HG03066 (cell line): ENCODE measurements at regions not wholly inside any gene's neighbourhood (a gene's known extent, or its start where the extent isn't known, plus 50 kb on each side); places are given as distances from the start of the nearest gene placed in this dataset.
"Not testable (repeated sequence)": the region's sequence is repeated elsewhere in the genome, so short reads cannot be mapped to it uniquely, and the experiment has no call there.

Source experiments
- ATAC-seq: cut with Tn5 transposase; IDR thresholded peaks from one replicate; pipeline ENCODE4 v1.9.1; 2021; ENCODE audit warnings: low read depth; ENCODE audit not compliant: unreplicated experiment

DNA sequence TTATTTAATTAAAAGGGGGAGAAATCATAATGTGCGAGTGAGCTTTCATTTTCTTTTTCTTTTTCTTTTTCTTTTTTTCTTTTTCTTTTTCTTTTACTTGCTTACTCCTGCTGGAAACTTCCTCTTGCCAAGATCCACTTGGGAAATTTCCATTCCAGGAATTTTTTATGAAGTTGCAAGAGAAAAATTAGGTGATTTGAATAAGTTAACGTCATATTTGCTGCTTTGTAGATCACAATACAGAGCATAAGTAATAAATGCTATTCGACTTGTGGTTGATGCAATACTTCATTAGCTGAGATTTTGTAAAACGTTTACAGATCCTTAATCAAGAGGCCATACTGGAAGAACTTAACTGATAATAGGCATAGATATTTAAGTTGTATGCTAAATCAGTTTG is 354.7 kb upstream of the SMIM21 start:
- ATAC-seq: no peak

GRCh38 chr18:75779910-75780309 is 352.4 kb upstream of the SMIM21 start:
- no peak for ATAC-seq

DNA sequence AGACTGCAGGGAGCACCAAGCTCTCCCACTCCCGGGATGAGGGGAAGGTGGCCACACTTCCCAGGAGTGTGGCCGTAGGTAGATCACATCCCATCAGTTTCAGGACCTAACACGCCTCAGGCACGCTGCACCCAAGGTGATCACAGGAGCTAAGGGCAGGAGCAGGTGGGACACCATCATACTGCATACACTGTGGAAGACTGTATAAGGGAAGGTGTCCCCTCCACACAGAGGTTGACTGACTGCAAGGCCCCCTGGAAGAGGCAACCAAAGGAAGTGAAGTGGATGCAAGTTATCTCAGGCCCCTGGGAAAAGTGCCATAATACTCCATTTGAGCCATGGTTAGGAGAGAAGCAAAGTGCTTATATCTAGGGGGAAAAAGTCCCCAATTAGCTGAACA is 351.9 kb upstream of the SMIM21 start:
- no peak for ATAC-seq

- ATAC-seq: no peak
Observed at GRCh38 chr18:75777630-75778029, 350.1 kb upstream of the SMIM21 start.

DNA sequence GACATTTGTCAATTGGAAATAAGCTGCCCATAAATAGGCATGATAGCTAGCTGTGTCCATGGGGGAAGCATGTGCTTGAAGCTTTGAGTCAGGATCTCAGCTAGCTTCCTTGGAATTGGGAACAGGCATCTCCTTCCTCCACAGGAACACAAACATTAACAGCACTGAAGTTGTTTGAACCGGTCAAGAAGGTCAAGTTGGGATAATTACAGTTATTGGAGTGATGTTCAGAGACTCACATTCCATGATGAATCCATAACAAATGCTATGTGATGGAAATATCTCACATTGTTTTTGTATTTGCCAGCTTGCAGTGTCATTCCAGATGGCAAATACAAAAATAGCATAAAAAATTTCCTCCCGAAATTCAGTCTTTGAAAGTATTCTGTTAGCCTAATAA is 347.6 kb upstream of the SMIM21 start:
- ATAC-seq: no peak

GRCh38 chr18:75773618-75774017 is 346.1 kb upstream of the SMIM21 start:
- ATAC-seq: no peak

GRCh38 chr18:75762758-75763157 is 335.3 kb upstream of the SMIM21 start:
- no peak for ATAC-seq

DNA sequence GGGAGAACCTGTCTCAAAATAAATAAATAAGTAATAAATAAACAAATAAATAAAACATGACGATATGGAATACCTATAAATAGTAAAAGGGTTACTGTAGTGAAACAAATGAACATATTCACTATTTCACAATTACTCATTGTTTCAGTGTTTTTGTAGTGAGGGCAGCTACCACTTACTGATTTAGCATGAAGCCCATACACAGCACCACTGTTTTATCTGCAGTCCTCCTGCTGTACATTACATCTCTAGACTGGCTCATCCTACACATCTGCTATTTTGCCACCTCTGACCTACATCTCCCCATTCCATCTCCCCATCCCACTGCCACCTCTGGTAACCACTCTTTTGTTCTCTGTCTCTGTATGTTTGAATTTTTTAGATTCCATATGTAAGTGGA is 332.7 kb upstream of the SMIM21 start:
- no peak for ATAC-seq

DNA sequence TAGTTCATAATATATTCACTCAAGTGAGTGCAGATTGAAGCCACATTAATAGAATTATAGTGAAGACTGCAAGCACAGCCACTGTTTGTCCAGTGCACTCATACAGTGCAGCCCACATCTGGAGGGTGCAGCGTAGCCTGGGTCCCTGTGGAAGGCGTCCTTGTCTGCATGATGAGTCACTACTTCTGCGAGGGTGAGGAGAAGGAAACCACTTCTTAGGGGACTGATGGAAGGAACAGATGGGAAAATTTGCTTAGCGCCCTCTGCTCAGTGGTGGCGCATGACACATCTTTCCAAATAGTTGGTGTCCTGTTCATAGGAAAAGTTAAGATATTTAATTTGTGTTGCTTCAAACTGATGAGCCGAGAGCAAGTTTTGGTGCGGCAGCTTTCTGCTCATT is 330.4 kb upstream of the SMIM21 start:
- ATAC-seq: no peak

GRCh38 chr18:75754433-75754832 is 326.9 kb upstream of the SMIM21 start:
- ATAC-seq: no peak

- ATAC-seq: no peak
Observed at GRCh38 chr18:75753753-75754152, 326.2 kb upstream of the SMIM21 start.

GRCh38 chr18:75752740-75753263 is 325.3 kb upstream of the SMIM21 start:
- ATAC-seq: no peak

DNA sequence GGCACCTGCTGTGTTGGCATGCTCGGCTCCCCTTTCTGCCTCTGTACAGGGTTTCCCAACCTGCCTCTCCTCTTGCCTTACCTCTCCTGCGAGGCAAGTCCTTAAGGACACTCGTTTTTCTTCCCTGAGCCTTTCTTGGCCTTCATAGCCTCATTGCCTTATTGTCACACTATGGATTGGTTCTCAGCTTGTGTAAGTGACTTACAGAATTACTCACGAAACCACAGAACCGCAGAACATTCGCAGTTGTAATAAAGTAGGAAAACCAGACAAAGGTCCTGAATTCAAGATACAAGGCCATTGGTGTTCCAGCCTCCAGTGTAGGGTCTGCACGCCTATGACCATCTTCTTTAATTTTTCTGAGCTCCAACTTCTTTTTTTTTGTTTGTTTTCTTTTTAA is 317.6 kb upstream of the SMIM21 start:
- ATAC-seq: no peak

DNA sequence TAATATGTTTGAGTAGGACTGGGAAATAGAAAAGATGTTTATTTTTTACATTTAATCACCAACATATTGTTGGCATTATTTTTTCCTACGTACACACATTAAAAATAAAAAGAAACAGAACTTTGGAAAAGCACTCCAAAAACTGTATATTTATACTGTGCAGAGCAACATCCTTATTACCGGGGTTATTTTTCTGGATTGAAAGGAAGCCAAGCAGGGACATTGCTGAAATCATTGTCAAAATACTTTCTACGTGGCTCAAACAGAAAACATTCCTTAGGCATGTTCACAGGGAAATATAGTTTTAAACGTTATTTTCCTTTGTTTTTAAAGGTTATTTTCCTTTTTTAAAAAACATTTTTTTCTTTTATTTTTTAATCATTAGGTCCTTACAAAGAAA is 315.0 kb upstream of the SMIM21 start:
- ATAC-seq: no peak

DNA sequence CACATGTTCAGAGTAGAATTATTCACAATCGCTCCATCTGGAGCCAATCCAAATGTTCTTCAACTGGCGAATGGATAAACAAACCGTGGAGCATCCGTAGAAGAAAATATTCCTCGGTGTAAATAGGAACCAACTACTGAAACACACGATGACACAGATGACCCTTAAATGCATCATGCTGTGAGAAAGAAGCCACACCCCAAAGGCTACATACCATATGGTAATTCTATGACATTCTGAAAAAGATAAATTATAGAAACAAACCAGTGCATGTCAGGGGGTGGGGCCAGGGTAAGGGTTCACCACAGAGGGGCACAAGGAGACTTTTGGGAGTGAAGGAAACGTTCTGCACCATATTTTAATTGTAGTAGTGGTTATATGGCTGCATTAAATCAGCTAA is 312.2 kb upstream of the SMIM21 start:
- ATAC-seq: no peak

DNA sequence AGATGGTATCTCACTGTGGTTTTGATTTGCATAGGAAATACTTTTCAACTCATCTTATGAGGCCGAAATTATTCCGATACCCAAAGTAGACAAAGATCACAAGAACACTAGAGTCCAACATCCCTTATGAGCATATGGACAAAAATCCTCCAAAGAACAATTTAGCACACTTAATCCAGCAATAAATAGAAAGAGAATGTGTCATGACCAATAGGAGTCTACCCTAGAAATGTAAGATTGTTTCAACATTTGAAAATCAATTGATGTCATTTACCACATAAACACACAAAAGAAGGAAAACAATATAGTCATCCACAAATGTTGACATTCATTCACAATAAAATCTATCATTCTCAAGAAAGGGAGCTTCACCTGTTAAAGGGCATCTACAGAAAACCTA is 307.8 kb upstream of the SMIM21 start:
- no peak for ATAC-seq

DNA sequence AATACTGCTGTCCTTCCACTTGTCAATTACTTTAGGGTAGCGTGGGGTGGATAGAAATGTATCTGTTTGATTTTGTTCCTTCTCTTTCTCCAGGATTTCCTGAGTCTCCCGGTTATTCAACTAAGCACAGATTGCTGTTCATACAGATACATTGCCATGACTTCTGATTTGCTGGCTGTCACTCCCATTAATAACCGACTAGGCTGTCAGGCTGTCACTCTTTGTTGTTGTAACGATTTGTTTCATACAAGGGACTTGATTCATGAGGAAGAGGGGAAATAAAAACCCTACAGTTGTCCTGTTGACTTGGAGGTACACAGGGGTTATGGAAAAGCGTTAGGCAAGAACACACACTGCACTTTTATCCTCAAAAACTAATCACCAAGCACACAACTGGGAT is 302.7 kb upstream of the SMIM21 start:
- no peak for ATAC-seq

- ATAC-seq: no peak
Observed at GRCh38 chr18:75728621-75729020, 301.1 kb upstream of the SMIM21 start.

GRCh38 chr18:75727456-75727855 is 300.0 kb upstream of the SMIM21 start:
- no peak for ATAC-seq

GRCh38 chr18:75723521-75724340 is 296.2 kb upstream of the SMIM21 start:
- no peak for ATAC-seq

- ATAC-seq: no peak
Observed at GRCh38 chr18:75714766-75715165, 287.3 kb upstream of the SMIM21 start.

- ATAC-seq: not testable (repeated sequence)
Observed at GRCh38 chr18:75712124-75712867, 284.8 kb upstream of the SMIM21 start.
